ENCODE measurements at regions not wholly inside any gene's neighbourhood (a gene's known extent, or its start where the extent isn't known, plus 50 kb on each side); places are given as distances from the start of the nearest gene placed in this dataset.

- no TSS peak for BruUV-seq (replicated peaks)
- no peak overlapping the region for H3K9ac ChIP-seq (replicated peaks; ENCODE audit: extremely low read depth, insufficient read depth, low read length)
- no peak overlapping the region for H3K27ac ChIP-seq (ENCODE audit: insufficient read depth, low read depth, low read length)
- no peak for TF ChIP-seq JUN (IDR thresholded peaks at IDR 0.05; ENCODE audit: borderline replicate concordance, insufficient read depth, insufficient read length, low read depth)
- no peak for TF ChIP-seq MYC (IDR thresholded peaks at IDR 0.05; ENCODE audit: low read depth, low read length)
- TF ChIP-seq FOS (IDR thresholded peaks at IDR 0.05; ENCODE audit: borderline replicate concordance, insufficient read depth, low read length), result no peak
- POLR2A ChIA-PET, result no interaction called here
- dilution Hi-C loops (cut with MboI; ENCODE audit: extremely low pct_ligation_motif_present, low sequenced_read_pairs) (no loop called here), intact Hi-C loops (cut with micrococcal nuclease) (no loop called here)
- no peak overlapping the region for H2AFZ ChIP-seq (ENCODE audit: low read depth, low read length)
- H3K4me2 ChIP-seq (ENCODE audit: insufficient read depth, low read length), result no peak overlapping the region
- no peak overlapping the region for H3K4me3 ChIP-seq (replicated peaks in 1 of 3; ENCODE audit: insufficient read depth in 1 of 3, low read depth in 1 of 3, low read length in 3 of 3)
- H3K27me3 ChIP-seq (ENCODE audit: control insufficient read depth in 2 of 2, insufficient read depth in 2 of 2, low read length in 2 of 2), result no peaks in the 10 kb centered on the region
- no peaks in the 10 kb centered on the region for H4K20me1 ChIP-seq (replicated peaks; ENCODE audit: control insufficient read depth, extremely low read depth, insufficient read depth, low read length)
- no peak for FAIRE-seq
- no peaks in the 10 kb centered on the region for H3K36me3 ChIP-seq (ENCODE audit: control insufficient read depth in 2 of 2, extremely low read depth in 1 of 2, insufficient read depth in 2 of 2, low read length in 2 of 2)
- DNase-seq (ENCODE audit: low read depth, low spot score), result no peak
- no peaks in the 10 kb centered on the region for H3K79me2 ChIP-seq (ENCODE audit: control insufficient read depth, insufficient read depth, low read length)
- CTCF ChIA-PET, result no interaction called here
- no peaks in the 10 kb centered on the region for H3K9me1 ChIP-seq (replicated peaks; ENCODE audit: control insufficient read depth, extremely low read depth, insufficient read depth, low read length)
- H3K9me3 ChIP-seq (replicated peaks; ENCODE audit: control insufficient read depth, insufficient read depth, low read length), result no peaks in the 10 kb centered on the region
- H3K4me1 ChIP-seq (ENCODE audit: control insufficient read depth, extremely low read depth, insufficient read depth, low read length), result no peaks in the 10 kb centered on the region
These were observed 170.8 kb downstream of the CSNK2A3 start for GRCh38 chr11:11182261-11182660.

DNA sequence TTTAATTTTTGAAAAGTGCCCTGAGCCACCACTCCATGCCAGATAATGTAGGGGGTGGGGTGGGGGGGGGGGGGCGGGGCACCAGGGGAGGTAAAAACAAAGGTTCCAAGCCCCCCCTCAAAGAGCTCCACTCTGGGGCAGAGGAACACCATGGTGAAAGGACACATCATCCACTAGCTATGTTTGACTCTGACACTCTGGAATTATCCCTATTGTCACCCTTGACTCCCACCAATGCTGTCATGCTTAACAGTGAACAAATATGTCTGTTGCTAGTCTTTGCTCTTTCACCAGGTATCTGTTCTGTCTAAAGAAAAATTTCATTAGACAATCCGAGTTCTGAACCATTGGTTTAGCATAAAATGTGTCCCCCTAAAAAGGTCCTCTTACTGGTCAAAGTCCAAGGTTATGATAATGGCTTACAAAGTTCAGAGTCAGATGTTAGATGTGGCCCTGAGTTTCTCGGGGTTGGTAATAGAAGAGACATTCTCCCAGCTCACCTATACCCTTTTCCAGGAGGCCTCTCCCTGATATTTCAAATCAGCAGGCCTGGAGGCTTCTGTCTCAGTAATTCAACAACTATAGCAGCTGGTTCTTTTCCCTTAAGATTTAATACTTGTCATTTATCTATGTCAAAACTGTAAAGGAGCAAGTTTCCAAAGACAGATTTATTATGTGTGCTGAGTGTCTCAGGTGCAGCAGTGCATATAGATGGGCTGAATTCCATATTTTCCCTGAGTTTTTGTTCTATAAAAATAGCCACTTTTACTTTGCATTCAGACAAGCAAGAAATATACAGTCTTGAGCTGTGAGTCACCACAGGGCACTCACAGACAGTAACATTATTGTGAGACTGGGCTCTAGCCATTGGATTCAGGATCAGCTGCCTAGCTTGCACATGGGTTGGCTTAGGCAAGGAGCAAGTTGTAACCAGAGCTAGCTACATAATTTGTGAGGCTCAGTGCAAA is 174.1 kb downstream of the CSNK2A3 start:
- Histone ChIP-seq H3K27me3 (ENCODE audit: control insufficient read depth in 2 of 2, insufficient read depth in 2 of 2, low read length in 2 of 2) (no peaks in the 10 kb centered on the region), H4K20me1 (replicated peaks; ENCODE audit: control insufficient read depth, extremely low read depth, insufficient read depth, low read length) (no peaks in the 10 kb centered on the region), H3K4me1 (ENCODE audit: control insufficient read depth, extremely low read depth, insufficient read depth, low read length) (no peaks in the 10 kb centered on the region), H3K79me2 (ENCODE audit: control insufficient read depth, insufficient read depth, low read length) (no peaks in the 10 kb centered on the region), H3K4me3 (replicated peaks in 1 of 3; ENCODE audit: insufficient read depth in 1 of 3, low read depth in 1 of 3, low read length in 3 of 3) (no peak overlapping the region), H3K9me3 (replicated peaks; ENCODE audit: control insufficient read depth, insufficient read depth, low read length) (no peaks in the 10 kb centered on the region), H3K9me1 (replicated peaks; ENCODE audit: control insufficient read depth, extremely low read depth, insufficient read depth, low read length) (no peaks in the 10 kb centered on the region), H3K36me3 (ENCODE audit: control insufficient read depth in 2 of 2, extremely low read depth in 1 of 2, insufficient read depth in 2 of 2, low read length in 2 of 2) (no peaks in the 10 kb centered on the region), H3K27ac (ENCODE audit: insufficient read depth, low read depth, low read length) (no peak overlapping the region), H2AFZ (ENCODE audit: low read depth, low read length) (no peak overlapping the region), H3K4me2 (ENCODE audit: insufficient read depth, low read length) (no peak overlapping the region), H3K9ac (replicated peaks; ENCODE audit: extremely low read depth, insufficient read depth, low read length) (no peak overlapping the region)
- BruUV-seq (replicated peaks), result no TSS peak
- DNase-seq (ENCODE audit: low read depth, low spot score), result no peak
- no peak for TF ChIP-seq EZH2 (IDR thresholded peaks at IDR 0.05; ENCODE audit: borderline replicate concordance, low read depth, low read length, severe bottlenecking)
- TF ChIP-seq, protein P1, sequence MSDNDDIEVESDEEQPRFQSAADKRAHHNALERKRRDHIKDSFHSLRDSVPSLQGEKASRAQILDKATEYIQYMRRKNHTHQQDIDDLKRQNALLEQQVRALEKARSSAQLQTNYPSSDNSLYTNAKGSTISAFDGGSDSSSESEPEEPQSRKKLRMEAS (IDR thresholded peaks at IDR 0.05; ENCODE audit: insufficient read depth, insufficient read length), result no peak
- intact Hi-C loops (cut with micrococcal nuclease), result no loop called here
- CTCF ChIA-PET, result interaction anchor here (1.8 kb wide), 1 partner anchor 22 kb away, joined by 6 read pairs; no protein-coding TSS in a partner anchor
- FAIRE-seq, result no peak
- dilution Hi-C loops (cut with MboI; ENCODE audit: extremely low pct_ligation_motif_present, low sequenced_read_pairs), result no loop called here
- POLR2A ChIA-PET, result no interaction called here
